ENCODE measurements at regions not wholly inside any gene's neighbourhood (a gene's known extent, or its start where the extent isn't known, plus 50 kb on each side); places are given as distances from the start of the nearest gene placed in this dataset.

DNA sequence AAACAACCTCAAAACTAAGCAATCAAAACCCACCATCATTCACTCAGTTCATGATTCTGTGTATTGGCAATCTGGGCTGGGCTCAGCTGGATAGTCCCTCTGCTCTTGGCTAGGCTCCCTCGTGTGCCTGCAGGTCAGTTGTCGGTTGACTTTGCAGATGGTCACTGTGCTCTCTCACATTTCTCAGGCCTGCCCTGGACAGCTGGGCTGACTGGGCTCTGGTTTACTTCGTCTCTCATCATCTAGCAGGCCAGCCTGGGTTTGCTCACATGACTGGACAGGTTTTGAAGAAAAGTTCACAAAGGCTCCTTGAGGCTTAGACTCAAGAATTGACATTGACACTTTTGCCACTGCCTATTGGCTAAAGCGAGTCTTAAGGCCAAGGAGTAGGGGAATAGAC, 105.0 kb upstream of the CTNNB1 start:
- TF ChIP-seq, protein P1, sequence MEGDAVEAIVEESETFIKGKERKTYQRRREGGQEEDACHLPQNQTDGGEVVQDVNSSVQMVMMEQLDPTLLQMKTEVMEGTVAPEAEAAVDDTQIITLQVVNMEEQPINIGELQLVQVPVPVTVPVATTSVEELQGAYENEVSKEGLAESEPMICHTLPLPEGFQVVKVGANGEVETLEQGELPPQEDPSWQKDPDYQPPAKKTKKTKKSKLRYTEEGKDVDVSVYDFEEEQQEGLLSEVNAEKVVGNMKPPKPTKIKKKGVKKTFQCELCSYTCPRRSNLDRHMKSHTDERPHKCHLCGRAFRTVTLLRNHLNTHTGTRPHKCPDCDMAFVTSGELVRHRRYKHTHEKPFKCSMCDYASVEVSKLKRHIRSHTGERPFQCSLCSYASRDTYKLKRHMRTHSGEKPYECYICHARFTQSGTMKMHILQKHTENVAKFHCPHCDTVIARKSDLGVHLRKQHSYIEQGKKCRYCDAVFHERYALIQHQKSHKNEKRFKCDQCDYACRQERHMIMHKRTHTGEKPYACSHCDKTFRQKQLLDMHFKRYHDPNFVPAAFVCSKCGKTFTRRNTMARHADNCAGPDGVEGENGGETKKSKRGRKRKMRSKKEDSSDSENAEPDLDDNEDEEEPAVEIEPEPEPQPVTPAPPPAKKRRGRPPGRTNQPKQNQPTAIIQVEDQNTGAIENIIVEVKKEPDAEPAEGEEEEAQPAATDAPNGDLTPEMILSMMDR (IDR thresholded peaks at IDR 0.05) = no peak
- TF ChIP-seq POLR2A (IDR thresholded peaks at IDR 0.05) = no peak
